OCI-LY7 (cell line): ENCODE measurements at regions not wholly inside any gene's neighbourhood (a gene's known extent, or its start where the extent isn't known, plus 50 kb on each side); places are given as distances from the start of the nearest gene placed in this dataset.

Experiments used
- BruUV-seq: library from RNA; stranded (reverse); fragments of 400-500 nt; replicated peaks from 2 replicates; lab custom pipeline; 2021; lab: Mats Ljungman, UMichigan
- CTCF ChIA-PET: fragments of 300-600 bp; sonication (Branson Sonifier 250); formaldehyde crosslinking; loops from one replicate; lab custom pipeline; 2022; ENCODE audit warnings: antibody characterized with exemption; ENCODE audit not compliant: unreplicated experiment; lab: Charles Lee
- POLR2A ChIA-PET: fragments of 300-600 bp; sonication (Branson Sonifier 250); formaldehyde crosslinking; loops from one replicate; lab custom pipeline; 2022; ENCODE audit warnings: antibody characterized with exemption; lab: Charles Lee
- DNase-seq: peaks from one replicate; pipeline ENCODE4 v3.0.0-alpha.2; 2015; ENCODE audit warnings: low spot score
- H2AFZ ChIP-seq: fragments of 200-600 bp; sonication (generic), shearing (Covaris generic); 2 replicates; pipeline ENCODE4 v1.6.1; 2014; ENCODE audit warnings: mild to moderate bottlenecking, antibody characterized with exemption, low read length, moderate library complexity
- H3K27ac ChIP-seq: fragments of 200-600 bp; sonication (generic); 2 replicates; pipeline ENCODE4 v1.5.1; 2014; ENCODE audit warnings: mixed run types, low read depth, mild to moderate bottlenecking, moderate library complexity, low read length, inconsistent platforms; ENCODE audit not compliant: poor library complexity, severe bottlenecking
- H3K36me3 ChIP-seq: fragments of 200-600 bp; sonication (generic); 2 replicates; pipeline ENCODE4 v1.6.1; 2014; ENCODE audit warnings: mild to moderate bottlenecking, antibody characterized with exemption, low read length, moderate library complexity, mixed read lengths; ENCODE audit not compliant: insufficient read depth
- H3K4me1 ChIP-seq: fragments of 200-600 bp; sonication (generic); 2 replicates; pipeline ENCODE4 v1.5.1; 2014; ENCODE audit warnings: mild to moderate bottlenecking, low read length; ENCODE audit not compliant: insufficient read depth, poor library complexity, severe bottlenecking
- H3K4me2 ChIP-seq: fragments of 200-600 bp; sonication (generic); 2 replicates; pipeline ENCODE4 v1.6.1; 2014; ENCODE audit warnings: mild to moderate bottlenecking, low read length
- H3K4me3 ChIP-seq: fragments of 200-600 bp; sonication (generic); 2 replicates; pipeline ENCODE4 v1.5.1; 2014; ENCODE audit warnings: mild to moderate bottlenecking, low read depth, low read length; ENCODE audit not compliant: poor library complexity, severe bottlenecking
- H3K79me2 ChIP-seq: fragments of 200-600 bp; sonication (generic); 2 replicates; pipeline ENCODE4 v1.6.1; 2016; ENCODE audit warnings: low read depth, mild to moderate bottlenecking, low read length, moderate library complexity, mixed read lengths; ENCODE audit not compliant: insufficient read depth
- H3K9me2 ChIP-seq: fragments of 200-600 bp; sonication (generic); 2 replicates; pipeline ENCODE4 v1.6.1; 2016; ENCODE audit warnings: mild to moderate bottlenecking, low read length, mixed read lengths; ENCODE audit not compliant: insufficient read depth
- H3K9me3 ChIP-seq: fragments of 200-600 bp; sonication (generic); 2 replicates; pipeline ENCODE4 v1.6.1; 2014; ENCODE audit warnings: mild to moderate bottlenecking, mixed run types, low read length, mixed read lengths
- H4K20me1 ChIP-seq: fragments of 200-600 bp; sonication (generic); 2 replicates; pipeline ENCODE4 v1.6.1; 2014; ENCODE audit warnings: mild to moderate bottlenecking, antibody characterized with exemption, low read length, moderate library complexity, mixed read lengths; ENCODE audit not compliant: insufficient read depth
- EZH2phosphoT487 ChIP-seq: fragments of 200-600 bp; sonication (generic); IDR thresholded peaks from 2 replicates; pipeline ENCODE4 v1.6.1; 2018; ENCODE audit warnings: low read depth, borderline replicate concordance, mild to moderate bottlenecking, mixed run types, antibody characterized with exemption, low read length, moderate library complexity, mixed read lengths
- intact Hi-C: fragments of 100-400 bp; cut with micrococcal nuclease; formaldehyde crosslinking; loops from one replicate; pipeline ENCODE4 v1.10.0; 2022; ENCODE audit not compliant: unreplicated experiment
- TF ChIP-seq, protein P1 (sequence below): fragments of 200-600 bp; sonication (generic); conservative IDR thresholded peaks from 2 replicates; pipeline ENCODE4 v1.5.1; 2014; ENCODE audit warnings: mild to moderate bottlenecking, antibody characterized with exemption, low read length, moderate library complexity, mixed read lengths

- Histone ChIP-seq H3K4me1 (peaks cover 19% of the 10 kb centered on the region), H3K9me2 (no peaks in the 10 kb centered on the region), H3K4me2 (peak overlapping the region; percentile 65), H4K20me1 (no peaks in the 10 kb centered on the region), H3K27ac (peak overlapping the region; percentile 22), H3K4me3 (peak overlapping the region; percentile 43), H3K36me3 (no peaks in the 10 kb centered on the region; the same call in 1 of the 2 replicates), H2AFZ (peak overlapping the region; percentile 82), H3K79me2 (no peaks in the 10 kb centered on the region), H3K9me3 (peaks cover 19% of the 10 kb centered on the region)
- ChIA-PET CTCF (interaction anchor here (0.6 to 1.5 kb wide), 2 partner anchors 12 to 111 kb away, joined by 3 to 4 read pairs; no protein-coding TSS in a partner anchor), POLR2A (interaction anchor here (0.9 to 2.2 kb wide), 9 partner anchors 9 to 404 kb away, joined by 3 to 14 read pairs (median 5); no protein-coding TSS in a partner anchor)
- TF ChIP-seq, protein P1, sequence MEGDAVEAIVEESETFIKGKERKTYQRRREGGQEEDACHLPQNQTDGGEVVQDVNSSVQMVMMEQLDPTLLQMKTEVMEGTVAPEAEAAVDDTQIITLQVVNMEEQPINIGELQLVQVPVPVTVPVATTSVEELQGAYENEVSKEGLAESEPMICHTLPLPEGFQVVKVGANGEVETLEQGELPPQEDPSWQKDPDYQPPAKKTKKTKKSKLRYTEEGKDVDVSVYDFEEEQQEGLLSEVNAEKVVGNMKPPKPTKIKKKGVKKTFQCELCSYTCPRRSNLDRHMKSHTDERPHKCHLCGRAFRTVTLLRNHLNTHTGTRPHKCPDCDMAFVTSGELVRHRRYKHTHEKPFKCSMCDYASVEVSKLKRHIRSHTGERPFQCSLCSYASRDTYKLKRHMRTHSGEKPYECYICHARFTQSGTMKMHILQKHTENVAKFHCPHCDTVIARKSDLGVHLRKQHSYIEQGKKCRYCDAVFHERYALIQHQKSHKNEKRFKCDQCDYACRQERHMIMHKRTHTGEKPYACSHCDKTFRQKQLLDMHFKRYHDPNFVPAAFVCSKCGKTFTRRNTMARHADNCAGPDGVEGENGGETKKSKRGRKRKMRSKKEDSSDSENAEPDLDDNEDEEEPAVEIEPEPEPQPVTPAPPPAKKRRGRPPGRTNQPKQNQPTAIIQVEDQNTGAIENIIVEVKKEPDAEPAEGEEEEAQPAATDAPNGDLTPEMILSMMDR = no peak
- TF ChIP-seq EZH2phosphoT487 = no peak
- intact Hi-C loops = no loop called here
- peak; percentile 46 for DNase-seq
- BruUV-seq = no TSS peak
These were observed 403.8 kb upstream of the ID2 start for GRCh38 chr2:8277921-8278571.

- intact Hi-C loops = no loop called here
- peak overlapping the region; percentile 82 for H2AFZ ChIP-seq
- no peaks in the 10 kb centered on the region for H4K20me1 ChIP-seq
- POLR2A ChIA-PET = interaction anchor here (0.9 to 2.2 kb wide), 8 partner anchors 8 to 404 kb away, joined by 3 to 14 read pairs (median 5); no protein-coding TSS in a partner anchor
- H3K9me3 ChIP-seq = peaks cover 19% of the 10 kb centered on the region
- CTCF ChIA-PET = interaction anchor here (1.5 kb wide), 1 partner anchor 13 kb away, joined by 4 read pairs; no protein-coding TSS in a partner anchor
- peak overlapping the region; percentile 43 for H3K4me3 ChIP-seq
- H3K4me1 ChIP-seq = peaks cover 19% of the 10 kb centered on the region
- H3K9me2 ChIP-seq = no peaks in the 10 kb centered on the region
- H3K79me2 ChIP-seq = no peaks in the 10 kb centered on the region
- no TSS peak for BruUV-seq
- H3K27ac ChIP-seq = peak overlapping the region; percentile 22
- TF ChIP-seq, protein P1 = no peak
- DNase-seq = no peak
- no peaks in the 10 kb centered on the region; the same call in 1 of the 2 replicates for H3K36me3 ChIP-seq
- peak overlapping the region; percentile 65 for H3K4me2 ChIP-seq
These were observed 403.0 kb upstream of the ID2 start for GRCh38 chr2:8278709-8279354.
